OCI-LY7 (cell line): ENCODE measurements at regions not wholly inside any gene's neighbourhood (a gene's known extent, or its start where the extent isn't known, plus 50 kb on each side); places are given as distances from the start of the nearest gene placed in this dataset.

ENCODE experiments used
- CTCF ChIP-seq: fragments of 200-600 bp; sonication (generic); conservative IDR thresholded peaks from 2 replicates; pipeline ENCODE4 v1.5.1; 2014; ENCODE audit warnings: mild to moderate bottlenecking, antibody characterized with exemption, low read length, moderate library complexity, mixed read lengths
- EZH2phosphoT487 ChIP-seq: fragments of 200-600 bp; sonication (generic); IDR thresholded peaks from 2 replicates; pipeline ENCODE4 v1.6.1; 2018; ENCODE audit warnings: low read depth, borderline replicate concordance, mild to moderate bottlenecking, mixed run types, antibody characterized with exemption, low read length, moderate library complexity, mixed read lengths

DNA sequence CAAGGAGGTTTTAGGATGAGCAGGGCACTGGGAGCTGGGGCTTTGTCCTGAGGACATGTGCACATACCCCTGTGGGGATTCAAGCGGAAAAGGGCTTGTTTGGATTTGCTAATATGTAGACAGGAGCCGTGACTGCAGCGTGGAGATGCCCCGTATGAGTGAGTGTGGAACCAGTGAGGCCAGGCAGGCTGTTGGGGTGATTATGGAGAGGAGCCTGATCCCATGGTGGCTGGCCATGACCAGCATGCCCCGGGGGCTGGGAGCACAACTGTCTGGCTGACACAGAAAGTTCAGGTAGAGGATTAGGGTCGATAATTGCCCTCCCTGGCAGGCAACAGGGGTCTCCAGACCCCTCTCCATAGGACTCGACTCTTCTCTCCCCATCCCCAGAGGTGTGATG, 68.8 kb upstream of the STX18 start:
- TF ChIP-seq CTCF = no peak
- no peak for TF ChIP-seq EZH2phosphoT487
